ENCODE measurements at regions not wholly inside any gene's neighbourhood (a gene's known extent, or its start where the extent isn't known, plus 50 kb on each side); places are given as distances from the start of the nearest gene placed in this dataset.

GRCh38 chr11:130749216-130749615 is 167.1 kb downstream of the SNX19 start:
- no peak for DNase-seq

GRCh38 chr11:130760515-130761125 is 155.7 kb downstream of the SNX19 start:
- DNase-seq, result no peak

GRCh38 chr11:130761560-130762220 is 154.6 kb downstream of the SNX19 start:
- no peak for DNase-seq

DNA sequence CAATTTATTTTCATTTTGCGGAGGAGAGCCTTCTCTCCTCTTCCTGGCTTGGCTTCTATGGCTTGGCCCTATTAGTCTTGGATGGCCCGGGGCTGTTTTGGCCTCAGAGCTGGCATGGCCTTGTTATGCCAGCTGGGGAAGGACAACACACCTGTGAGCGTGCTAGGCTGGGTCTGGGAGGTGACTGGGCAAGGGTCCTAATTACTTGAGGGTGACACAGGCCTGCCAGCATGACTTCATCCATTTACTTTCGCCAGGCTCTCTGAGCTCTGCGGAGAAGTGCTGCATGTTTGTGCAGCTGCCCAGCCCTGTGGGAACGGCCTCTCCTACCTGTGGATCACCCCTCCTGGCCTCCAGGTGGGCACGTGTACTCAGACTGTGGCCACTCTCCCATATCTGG is 153.6 kb downstream of the SNX19 start:
- no peak for DNase-seq

- DNase-seq, result no peak
These were observed 152.9 kb downstream of the SNX19 start for GRCh38 chr11:130763087-130763980.

DNA sequence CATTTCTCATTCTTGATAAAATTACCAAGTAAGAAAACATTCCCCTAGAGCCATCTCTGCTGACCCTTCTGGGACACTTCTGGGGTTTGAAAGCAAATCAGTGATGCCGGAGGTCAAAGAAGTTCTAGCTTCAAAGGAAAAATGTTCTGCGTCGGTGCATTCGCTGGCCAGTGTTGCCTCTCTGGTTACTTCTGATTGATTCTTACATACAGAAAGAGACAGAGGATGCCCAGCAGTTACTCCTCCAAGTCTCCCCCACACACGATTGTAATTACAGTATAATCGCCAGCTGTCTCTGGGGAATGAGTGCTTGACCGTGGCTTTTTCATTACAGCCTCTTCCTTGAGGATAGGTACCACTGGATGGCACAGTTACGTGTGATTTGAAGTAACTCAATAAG is 150.9 kb downstream of the SNX19 start:
- no peak for DNase-seq

- DNase-seq, result no peak
These were observed 150.2 kb downstream of the SNX19 start for GRCh38 chr11:130765951-130766649.

DNA sequence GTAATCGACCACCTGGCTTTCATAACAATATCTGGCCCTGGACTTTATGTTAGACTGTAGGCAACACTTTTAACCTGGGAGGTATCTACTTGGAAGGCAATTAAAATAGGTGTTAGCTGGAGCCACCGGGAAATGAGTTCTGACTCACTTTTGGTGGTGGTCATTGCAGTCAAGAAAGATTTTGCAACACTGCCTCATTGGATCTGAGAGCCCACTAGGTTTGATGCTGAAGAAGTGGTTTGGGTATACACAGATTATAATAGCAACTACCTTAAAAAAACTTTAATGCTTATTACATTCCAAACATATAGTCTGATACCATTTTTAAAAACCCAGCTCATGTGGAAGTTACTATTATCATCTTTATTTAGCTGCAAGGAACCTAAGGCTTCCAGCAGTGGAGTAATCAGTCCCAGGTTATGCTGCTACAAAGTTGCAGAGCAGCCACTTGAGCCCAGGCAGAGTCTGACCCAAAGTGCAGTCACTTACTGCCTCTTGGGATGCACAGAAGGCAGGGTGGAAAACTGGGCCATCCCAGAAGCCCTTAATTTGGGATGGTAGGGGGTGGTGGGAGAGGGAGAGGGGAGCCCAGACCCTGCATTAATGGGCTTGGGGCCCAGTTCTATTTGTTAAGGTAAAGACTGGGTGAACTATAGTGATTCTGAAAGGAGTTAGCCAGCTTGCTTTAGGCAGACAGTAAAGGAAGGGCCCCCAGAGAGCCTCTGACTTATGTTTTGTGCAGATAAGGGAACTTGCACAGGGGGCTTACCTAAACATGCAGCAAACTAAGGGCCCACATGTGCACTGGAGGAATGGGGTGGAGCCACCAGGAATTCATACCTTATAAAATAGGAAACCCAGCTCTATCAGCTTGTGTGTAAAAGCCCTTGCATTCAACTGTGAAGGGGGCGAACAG is 149.4 kb downstream of the SNX19 start:
- DNase-seq, result peak; percentile 18

DNA sequence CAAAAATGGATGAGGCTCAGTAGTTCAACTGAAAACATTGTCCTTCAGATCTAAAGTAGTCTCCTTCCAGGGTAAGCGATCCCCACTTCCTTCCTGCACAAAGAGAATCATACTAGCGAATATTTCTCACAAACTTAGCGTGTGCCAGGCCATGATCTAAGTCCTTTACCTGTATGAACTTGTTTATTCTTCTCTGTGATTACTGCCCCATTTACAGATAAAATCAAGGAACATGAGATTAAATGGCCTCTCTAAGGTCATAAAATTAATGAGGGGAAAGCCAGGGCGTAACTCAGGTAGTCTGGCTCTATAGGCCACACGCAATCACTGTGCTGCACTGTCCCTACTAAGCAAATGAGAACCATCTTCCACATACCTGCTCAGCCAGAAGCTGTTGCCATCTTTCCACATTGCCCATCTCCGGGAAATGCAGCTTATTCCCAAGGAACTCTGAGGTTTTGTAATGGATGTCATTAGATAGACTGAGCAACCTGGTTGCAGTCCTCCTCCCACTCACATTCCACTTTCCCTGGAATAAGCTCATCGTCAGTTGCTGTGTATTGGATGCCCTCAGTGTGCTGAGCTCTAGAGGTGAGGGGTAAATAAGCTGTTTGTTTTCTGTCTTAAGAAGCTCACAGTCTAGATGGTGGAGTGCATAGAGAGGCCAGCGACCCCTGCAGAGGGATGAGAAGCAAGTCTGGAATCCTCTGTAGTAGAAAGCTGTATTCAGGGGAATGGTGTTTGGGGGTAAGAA is 146.3 kb downstream of the SNX19 start:
- no peak for DNase-seq

DNA sequence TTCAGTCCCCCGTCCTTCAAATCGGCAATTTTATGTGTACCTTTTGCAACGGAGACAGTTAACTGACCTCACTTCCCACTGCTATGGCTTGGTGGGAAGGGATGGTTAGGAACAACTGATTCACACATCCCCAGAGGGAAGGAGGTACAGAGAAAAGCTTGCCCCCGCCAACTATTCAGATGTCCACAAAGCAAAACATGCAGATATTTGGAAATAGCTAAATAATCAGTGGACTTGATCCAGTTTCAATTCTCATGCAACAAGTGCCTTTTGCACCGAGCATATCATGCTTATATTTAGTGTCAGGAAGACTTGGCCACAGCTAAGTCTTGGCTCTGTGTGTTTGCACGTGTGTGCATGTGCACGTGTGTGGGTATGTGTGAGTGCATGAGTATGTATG is 144.6 kb downstream of the SNX19 start:
- no peak for DNase-seq

DNA sequence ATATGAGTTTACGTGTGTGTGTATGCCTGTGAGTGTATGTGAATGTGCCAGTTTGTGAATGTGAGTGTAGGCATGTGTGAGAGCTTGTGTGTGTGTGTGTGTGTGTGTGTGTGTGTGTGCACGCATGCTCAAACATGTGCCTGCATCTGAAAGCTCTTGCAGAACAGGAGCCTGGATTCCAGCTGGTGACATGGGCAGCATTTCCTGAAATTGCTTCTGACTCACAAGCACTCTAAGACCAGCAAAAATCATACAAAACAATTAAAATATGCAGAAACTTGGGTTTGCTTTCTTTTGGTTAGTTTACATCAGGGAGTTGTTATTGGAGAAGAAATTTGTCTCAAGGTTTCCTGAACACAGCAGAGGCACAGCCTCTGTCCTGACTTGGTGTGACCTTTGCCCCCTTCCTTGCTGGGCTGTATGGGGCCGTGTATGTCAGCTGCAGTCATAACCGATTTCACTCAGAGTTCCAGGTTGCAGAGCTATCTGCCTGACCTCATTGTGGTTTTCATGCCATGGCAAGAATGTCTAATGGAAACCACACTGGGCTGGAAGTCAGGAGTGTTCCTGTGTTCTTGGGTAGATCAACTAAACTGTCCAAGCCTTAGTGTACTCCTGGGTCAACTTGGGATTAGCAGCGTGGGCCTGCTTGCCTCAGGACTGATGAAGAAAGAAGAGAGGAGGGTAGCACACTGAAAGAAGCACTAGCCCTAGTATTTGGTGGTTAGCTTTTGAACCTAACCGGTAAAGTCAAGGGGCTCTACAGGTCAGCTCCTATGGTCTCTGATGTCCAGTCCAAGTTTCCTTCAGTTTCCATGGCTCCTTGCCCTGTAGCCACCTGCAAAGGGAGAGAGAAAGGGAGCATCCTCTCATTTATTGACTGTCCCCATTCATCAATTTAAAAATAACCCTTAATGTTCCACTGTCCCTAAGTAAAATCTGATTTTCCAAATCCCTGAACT is 143.7 kb downstream of the SNX19 start:
- no peak for DNase-seq

DNA sequence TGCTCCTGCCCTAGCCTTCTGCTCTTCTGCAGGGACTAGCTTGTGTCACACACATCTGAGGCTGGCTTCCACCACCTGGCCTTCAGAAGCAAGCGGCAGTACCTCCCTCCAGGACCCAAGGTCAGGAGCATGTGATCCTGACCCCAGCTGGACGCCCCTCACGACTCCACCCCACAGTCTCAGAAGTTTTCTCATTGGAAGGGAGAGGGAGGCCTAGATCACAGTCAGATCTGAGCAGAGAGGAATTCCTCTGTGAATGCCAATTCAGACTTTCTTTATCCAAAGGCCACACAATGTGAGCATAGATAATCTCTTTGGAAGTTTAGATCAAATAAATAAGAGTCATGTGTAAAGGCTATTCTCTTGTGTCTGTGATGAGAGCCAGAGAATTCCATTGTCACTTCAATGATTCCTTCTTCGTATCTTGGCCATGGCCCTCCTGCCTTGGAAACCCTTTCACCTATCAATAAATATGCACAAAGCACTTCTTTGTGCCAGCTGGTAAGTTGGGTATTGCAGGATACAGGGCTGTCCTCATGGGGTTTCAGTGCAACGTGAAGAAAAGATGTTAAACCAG is 142.9 kb downstream of the SNX19 start:
- DNase-seq, result no peak

DNA sequence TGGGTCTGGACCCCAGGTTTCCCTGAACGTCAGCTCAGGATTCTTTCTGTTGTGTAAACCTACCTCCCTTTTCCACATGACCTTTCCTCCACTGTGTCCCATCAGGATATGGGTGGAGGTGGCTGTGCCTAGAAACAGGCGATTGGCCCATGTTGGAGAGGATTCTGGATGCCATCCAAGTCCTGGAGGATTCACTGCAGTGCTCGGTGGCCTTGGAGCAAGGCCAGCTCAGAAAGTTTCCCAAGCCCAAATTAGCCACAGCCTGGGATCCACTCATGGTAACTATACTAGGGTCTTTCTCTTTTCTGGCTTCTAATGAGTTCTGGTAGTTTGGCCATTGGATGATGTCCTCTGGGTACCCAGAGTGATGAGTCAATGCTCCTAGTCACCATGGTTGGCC is 141.6 kb downstream of the SNX19 start:
- DNase-seq, result no peak

GRCh38 chr11:130775306-130776060 is 140.8 kb downstream of the SNX19 start:
- DNase-seq, result no peak

- DNase-seq, result no peak
These were observed 140.2 kb downstream of the SNX19 start for GRCh38 chr11:130776061-130776419.

GRCh38 chr11:130778026-130778425 is 138.3 kb downstream of the SNX19 start:
- DNase-seq, result no peak

DNA sequence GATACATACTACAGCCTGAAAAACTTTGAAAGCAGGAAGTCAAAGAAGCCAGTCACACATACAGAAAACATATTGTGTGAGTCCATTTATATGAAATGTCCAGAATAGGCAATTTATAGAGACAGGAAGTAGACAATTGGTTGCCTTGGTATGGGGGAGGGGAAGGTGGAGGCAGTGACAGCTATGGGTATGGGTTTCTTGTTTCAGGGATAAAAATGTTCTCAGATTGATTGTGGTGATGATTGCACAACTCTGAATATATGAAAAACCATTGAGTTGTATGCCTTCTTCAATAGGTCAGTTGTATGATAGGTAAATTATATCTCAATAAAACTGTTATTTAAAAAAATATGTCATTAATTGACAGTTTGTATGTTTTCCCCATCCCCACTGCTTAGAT is 137.6 kb downstream of the SNX19 start:
- DNase-seq, result no peak

- no peak for DNase-seq
These were observed 137.0 kb downstream of the SNX19 start for GRCh38 chr11:130779267-130779666.

DNA sequence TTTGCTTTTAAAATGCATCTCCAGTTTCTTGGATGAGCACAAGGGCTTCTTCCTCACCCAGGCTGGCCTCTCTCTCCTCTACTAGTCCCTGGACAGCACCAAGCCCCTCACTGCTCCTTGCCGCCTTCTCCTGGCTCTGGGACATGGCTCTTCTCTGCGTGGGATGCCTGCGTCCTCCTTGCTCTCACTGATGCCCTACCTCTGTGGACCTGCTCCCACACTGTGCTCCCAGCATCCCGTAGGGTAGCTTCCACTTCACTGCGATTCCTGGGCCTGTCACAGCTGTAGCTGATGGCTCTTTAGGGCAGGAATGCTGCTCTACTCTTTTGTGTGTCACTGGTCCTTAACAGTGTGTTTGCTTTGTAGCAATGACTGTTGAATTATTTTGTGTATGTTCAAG is 136.3 kb downstream of the SNX19 start:
- no peak for DNase-seq
